PC-9 (cell line): ENCODE measurements at regions not wholly inside any gene's neighbourhood (a gene's known extent, or its start where the extent isn't known, plus 50 kb on each side); places are given as distances from the start of the nearest gene placed in this dataset.

Experiments
- EZH2 ChIP-seq: fragments of 200-600 bp; sonication (generic); IDR thresholded peaks from 2 replicates; pipeline ENCODE4 v1.8.0; 2017; ENCODE audit warnings: antibody characterized with exemption, low read depth
- TF ChIP-seq, protein P1 (sequence below): fragments of 200-600 bp; sonication (generic); conservative IDR thresholded peaks from 2 replicates; pipeline ENCODE4 v1.6.1; 2017; ENCODE audit warnings: mixed run types, antibody characterized with exemption, mild to moderate bottlenecking, moderate library complexity

DNA sequence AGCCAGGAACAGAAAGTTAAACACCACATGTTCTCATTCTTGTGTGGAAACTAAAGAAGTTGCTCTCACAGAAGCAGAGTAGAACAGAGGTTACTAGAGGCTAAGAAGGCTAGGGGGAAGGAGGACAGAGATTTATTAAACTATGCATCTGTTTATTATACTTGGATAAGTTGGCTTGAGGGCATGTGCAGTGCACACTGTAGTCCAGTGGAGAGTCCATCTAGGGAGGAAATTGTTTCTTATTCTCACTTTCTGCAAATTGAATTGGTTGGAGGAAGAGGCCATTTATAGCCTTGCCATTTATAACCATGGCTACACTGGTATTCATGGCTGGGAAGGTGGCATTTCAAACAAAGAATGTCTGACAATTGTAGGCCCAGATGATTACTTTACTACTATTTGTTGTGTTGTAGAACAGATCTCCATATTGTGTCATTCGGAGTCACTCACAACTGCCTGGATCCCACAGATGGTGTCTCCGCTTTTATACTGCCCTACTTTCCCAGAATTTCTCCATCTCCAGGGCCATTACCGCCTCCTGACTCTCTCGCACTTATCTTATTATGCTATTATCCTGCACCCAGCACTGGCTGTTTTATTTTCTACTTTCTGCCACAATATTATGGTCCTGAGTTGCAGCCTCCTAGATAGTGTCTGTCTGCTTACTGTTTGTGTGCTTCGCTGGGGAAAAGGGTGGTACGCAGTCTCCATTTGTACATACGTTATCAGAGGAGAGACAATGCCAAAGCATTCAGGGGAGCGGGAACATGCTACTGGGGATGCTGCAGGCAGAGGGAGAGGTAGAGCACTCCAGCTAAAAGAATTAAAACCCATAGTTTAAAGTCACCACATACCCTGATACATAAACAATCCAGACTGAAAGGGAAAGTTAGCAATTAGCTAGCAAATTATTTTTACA lies 169.3 kb upstream of the BLID start:
- TF ChIP-seq, protein P1, sequence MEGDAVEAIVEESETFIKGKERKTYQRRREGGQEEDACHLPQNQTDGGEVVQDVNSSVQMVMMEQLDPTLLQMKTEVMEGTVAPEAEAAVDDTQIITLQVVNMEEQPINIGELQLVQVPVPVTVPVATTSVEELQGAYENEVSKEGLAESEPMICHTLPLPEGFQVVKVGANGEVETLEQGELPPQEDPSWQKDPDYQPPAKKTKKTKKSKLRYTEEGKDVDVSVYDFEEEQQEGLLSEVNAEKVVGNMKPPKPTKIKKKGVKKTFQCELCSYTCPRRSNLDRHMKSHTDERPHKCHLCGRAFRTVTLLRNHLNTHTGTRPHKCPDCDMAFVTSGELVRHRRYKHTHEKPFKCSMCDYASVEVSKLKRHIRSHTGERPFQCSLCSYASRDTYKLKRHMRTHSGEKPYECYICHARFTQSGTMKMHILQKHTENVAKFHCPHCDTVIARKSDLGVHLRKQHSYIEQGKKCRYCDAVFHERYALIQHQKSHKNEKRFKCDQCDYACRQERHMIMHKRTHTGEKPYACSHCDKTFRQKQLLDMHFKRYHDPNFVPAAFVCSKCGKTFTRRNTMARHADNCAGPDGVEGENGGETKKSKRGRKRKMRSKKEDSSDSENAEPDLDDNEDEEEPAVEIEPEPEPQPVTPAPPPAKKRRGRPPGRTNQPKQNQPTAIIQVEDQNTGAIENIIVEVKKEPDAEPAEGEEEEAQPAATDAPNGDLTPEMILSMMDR: no peak
- TF ChIP-seq EZH2: no peak
